Activated CD4-positive, alpha-beta T cell treated with anti-CD3 and anti-CD28 coated beads, Interleukin-2, amount 50 U/mL, for 16 hours (primary cell): ENCODE measurements at regions not wholly inside any gene's neighbourhood (a gene's known extent, or its start where the extent isn't known, plus 50 kb on each side); places are given as distances from the start of the nearest gene placed in this dataset.
"Not testable (repeated sequence)": the region's sequence is repeated elsewhere in the genome, so short reads cannot be mapped to it uniquely, and the experiment has no call there.

Source experiments
- DNase-seq: peaks from one replicate; pipeline ENCODE4 v3.0.0-alpha.2; 2020

- DNase-seq, result no peak
These were observed 306.1 kb downstream of the DAD1 start for GRCh38 chr14:22282949-22283348.

- DNase-seq, result no peak
These were observed 306.6 kb downstream of the DAD1 start for GRCh38 chr14:22282417-22282816.

- DNase-seq, result not testable (repeated sequence)
These were observed 307.6 kb downstream of the DAD1 start for GRCh38 chr14:22281447-22281874.

- DNase-seq, result no peak
These were observed 308.3 kb downstream of the DAD1 start for GRCh38 chr14:22280497-22281316.

GRCh38 chr14:22276913-22277816, 311.9 kb downstream of the DAD1 start:
- DNase-seq, result no peak

- DNase-seq, result no peak
These were observed 316.9 kb downstream of the DAD1 start for GRCh38 chr14:22271838-22272799.

GRCh38 chr14:22268875-22269274, 320.1 kb downstream of the DAD1 start:
- no peak for DNase-seq

- DNase-seq, result no peak
These were observed 322.3 kb downstream of the DAD1 start for GRCh38 chr14:22266683-22267082.

GRCh38 chr14:22266142-22266442, 322.9 kb downstream of the DAD1 start:
- no peak for DNase-seq

GRCh38 chr14:22265319-22266141, 323.5 kb downstream of the DAD1 start:
- DNase-seq, result no peak

- no peak for DNase-seq
These were observed 324.3 kb downstream of the DAD1 start for GRCh38 chr14:22264759-22265158.

- DNase-seq, result no peak
These were observed 325.1 kb downstream of the DAD1 start for GRCh38 chr14:22263961-22264360.

- no peak for DNase-seq
These were observed 326.1 kb downstream of the DAD1 start for GRCh38 chr14:22262881-22263280.

GRCh38 chr14:22255017-22255950, 333.7 kb downstream of the DAD1 start:
- no peak for DNase-seq

GRCh38 chr14:22252686-22253085, 336.3 kb downstream of the DAD1 start:
- DNase-seq, result no peak

GRCh38 chr14:22251090-22251489, 337.9 kb downstream of the DAD1 start:
- DNase-seq, result no peak

GRCh38 chr14:22249770-22250169, 339.3 kb downstream of the DAD1 start:
- DNase-seq, result no peak

GRCh38 chr14:22243971-22244581, 344.9 kb downstream of the DAD1 start:
- DNase-seq, result no peak

GRCh38 chr14:22238320-22238719, 350.7 kb downstream of the DAD1 start:
- DNase-seq, result not testable (repeated sequence)

GRCh38 chr14:22233377-22233776, 355.6 kb downstream of the DAD1 start:
- no peak for DNase-seq
